ENCODE measurements at regions not wholly inside any gene's neighbourhood (a gene's known extent, or its start where the extent isn't known, plus 50 kb on each side); places are given as distances from the start of the nearest gene placed in this dataset.

- TF ChIP-seq EZH2 (IDR thresholded peaks at IDR 0.05) (no peak), POLR2AphosphoS5 (IDR thresholded peaks at IDR 0.05; ENCODE audit: borderline replicate concordance, low read depth, low read length) (no peak), FOXP2 (optimal IDR thresholded peaks at IDR 0.05; ENCODE audit: control extremely low read depth, extremely low read length, insufficient read depth) (no peak)
Measured at GRCh38 chr2:90076311-90076710, 1384.8 kb downstream of the RPIA start.

Data from SK-N-MC (cell line).